SK-N-SH (cell line): ENCODE measurements at regions not wholly inside any gene's neighbourhood (a gene's known extent, or its start where the extent isn't known, plus 50 kb on each side); places are given as distances from the start of the nearest gene placed in this dataset.

Experiments used
- EP300 ChIP-seq, 2 experiments: IDR thresholded peaks; 2 replicates each; pipeline versions ENCODE4 v1.4.0 to v1.6.1; 2012; ENCODE audit warnings: borderline replicate concordance in 1 of 2, low read depth in 1 of 2, low read length in 1 of 2
- EZH2phosphoT487 ChIP-seq: fragments of 200-600 bp; sonication (generic); IDR thresholded peaks from 2 replicates; pipeline ENCODE4 v1.6.1; 2017; ENCODE audit warnings: low read depth, mixed run types, mild to moderate bottlenecking, antibody characterized with exemption, moderate library complexity, borderline replicate concordance
- FOXM1 ChIP-seq: IDR thresholded peaks from 2 replicates; pipeline ENCODE4 v1.4.0; 2012; ENCODE audit warnings: low read depth, mild to moderate bottlenecking
- GATA2 ChIP-seq: sonication (generic); formaldehyde crosslinking; IDR thresholded peaks from 2 replicates; pipeline ENCODE4 v1.5.0; 2020; ENCODE audit warnings: mild to moderate bottlenecking, missing genetic modification reagents
- JUND ChIP-seq: IDR thresholded peaks from 2 replicates; pipeline ENCODE4 v1.4.0; 2012
- NFIC ChIP-seq: IDR thresholded peaks from 2 replicates; pipeline ENCODE4 v1.4.0; 2012; ENCODE audit warnings: borderline replicate concordance
- RAD21 ChIP-seq: IDR thresholded peaks from 2 replicates; pipeline ENCODE4 v1.6.1; 2012; ENCODE audit warnings: mild to moderate bottlenecking, low read length
- TAF1 ChIP-seq: IDR thresholded peaks from 2 replicates; pipeline ENCODE4 v1.6.1; 2012; ENCODE audit warnings: low read depth, mild to moderate bottlenecking, low read length, moderate library complexity, borderline replicate concordance
- YY1 ChIP-seq: IDR thresholded peaks from 2 replicates; pipeline ENCODE4 v1.4.0; 2012; ENCODE audit warnings: low read depth, mild to moderate bottlenecking
- TF ChIP-seq, protein P1 (sequence below): IDR thresholded peaks from 2 replicates; pipeline ENCODE4; 2012
- TF ChIP-seq, protein P2 (sequence below): fragments of 200-600 bp; sonication (generic); IDR thresholded peaks from 2 replicates; pipeline ENCODE4 v1.6.1; 2017; ENCODE audit warnings: antibody characterized with exemption, mild to moderate bottlenecking, moderate library complexity
- TF ChIP-seq, protein P3 (sequence below): IDR thresholded peaks from 2 replicates; pipeline ENCODE4 v1.4.0; 2012; ENCODE audit warnings: low read depth, borderline replicate concordance
- TF ChIP-seq, protein P4 (sequence below): fragments of 150-350 bp; IDR thresholded peaks from 2 replicates; pipeline ENCODE4 v1.6.1; 2017; ENCODE audit warnings: antibody characterized with exemption, low read length, low read depth, borderline replicate concordance
- TF ChIP-seq, protein P5 (sequence below): IDR thresholded peaks from 2 replicates; pipeline ENCODE4 v1.4.0; 2012; ENCODE audit warnings: low read depth

DNA sequence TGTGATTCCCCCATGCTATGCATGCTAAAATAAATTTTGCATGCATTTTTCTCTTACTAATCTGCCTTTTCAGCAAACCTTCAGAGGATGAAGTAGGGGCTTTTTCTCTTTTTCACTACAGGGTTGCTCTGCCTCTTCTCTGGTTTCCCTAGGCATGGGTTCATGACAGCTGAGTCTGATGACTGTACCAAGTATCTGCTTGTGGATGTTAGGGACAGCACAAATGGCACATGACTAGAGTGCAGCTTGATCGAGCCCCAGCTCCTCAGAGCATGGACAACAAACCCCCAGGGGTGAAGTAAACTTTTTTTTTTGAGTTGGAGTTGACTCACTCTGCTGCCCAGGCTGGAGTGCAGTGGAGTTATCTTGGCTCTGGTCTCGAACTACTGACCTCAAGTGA, 57.1 kb upstream of the GCM1 start:
- TF ChIP-seq, protein P1, sequence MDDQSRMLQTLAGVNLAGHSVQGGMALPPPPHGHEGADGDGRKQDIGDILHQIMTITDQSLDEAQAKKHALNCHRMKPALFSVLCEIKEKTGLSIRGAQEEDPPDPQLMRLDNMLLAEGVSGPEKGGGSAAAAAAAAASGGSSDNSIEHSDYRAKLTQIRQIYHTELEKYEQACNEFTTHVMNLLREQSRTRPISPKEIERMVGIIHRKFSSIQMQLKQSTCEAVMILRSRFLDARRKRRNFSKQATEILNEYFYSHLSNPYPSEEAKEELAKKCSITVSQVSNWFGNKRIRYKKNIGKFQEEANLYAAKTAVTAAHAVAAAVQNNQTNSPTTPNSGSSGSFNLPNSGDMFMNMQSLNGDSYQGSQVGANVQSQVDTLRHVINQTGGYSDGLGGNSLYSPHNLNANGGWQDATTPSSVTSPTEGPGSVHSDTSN, result no peak
- TF ChIP-seq, protein P2, sequence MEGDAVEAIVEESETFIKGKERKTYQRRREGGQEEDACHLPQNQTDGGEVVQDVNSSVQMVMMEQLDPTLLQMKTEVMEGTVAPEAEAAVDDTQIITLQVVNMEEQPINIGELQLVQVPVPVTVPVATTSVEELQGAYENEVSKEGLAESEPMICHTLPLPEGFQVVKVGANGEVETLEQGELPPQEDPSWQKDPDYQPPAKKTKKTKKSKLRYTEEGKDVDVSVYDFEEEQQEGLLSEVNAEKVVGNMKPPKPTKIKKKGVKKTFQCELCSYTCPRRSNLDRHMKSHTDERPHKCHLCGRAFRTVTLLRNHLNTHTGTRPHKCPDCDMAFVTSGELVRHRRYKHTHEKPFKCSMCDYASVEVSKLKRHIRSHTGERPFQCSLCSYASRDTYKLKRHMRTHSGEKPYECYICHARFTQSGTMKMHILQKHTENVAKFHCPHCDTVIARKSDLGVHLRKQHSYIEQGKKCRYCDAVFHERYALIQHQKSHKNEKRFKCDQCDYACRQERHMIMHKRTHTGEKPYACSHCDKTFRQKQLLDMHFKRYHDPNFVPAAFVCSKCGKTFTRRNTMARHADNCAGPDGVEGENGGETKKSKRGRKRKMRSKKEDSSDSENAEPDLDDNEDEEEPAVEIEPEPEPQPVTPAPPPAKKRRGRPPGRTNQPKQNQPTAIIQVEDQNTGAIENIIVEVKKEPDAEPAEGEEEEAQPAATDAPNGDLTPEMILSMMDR, result no peak
- TF ChIP-seq GATA2 (CRISPR knock-in tag) (no peak), YY1 (no peak), FOXM1 (no peak), RAD21 (no peak), NFIC (no peak), TAF1 (no peak), JUND (no peak), EZH2phosphoT487 (no peak), EP300 (IDR thresholded peaks at IDR 0.05; ENCODE audit: borderline replicate concordance in 1 of 2, low read depth in 1 of 2, low read length in 1 of 2) (no peak)
- TF ChIP-seq, protein P3, sequence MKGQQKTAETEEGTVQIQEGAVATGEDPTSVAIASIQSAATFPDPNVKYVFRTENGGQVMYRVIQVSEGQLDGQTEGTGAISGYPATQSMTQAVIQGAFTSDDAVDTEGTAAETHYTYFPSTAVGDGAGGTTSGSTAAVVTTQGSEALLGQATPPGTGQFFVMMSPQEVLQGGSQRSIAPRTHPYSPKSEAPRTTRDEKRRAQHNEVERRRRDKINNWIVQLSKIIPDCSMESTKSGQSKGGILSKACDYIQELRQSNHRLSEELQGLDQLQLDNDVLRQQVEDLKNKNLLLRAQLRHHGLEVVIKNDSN, result no peak
- TF ChIP-seq, protein P4, sequence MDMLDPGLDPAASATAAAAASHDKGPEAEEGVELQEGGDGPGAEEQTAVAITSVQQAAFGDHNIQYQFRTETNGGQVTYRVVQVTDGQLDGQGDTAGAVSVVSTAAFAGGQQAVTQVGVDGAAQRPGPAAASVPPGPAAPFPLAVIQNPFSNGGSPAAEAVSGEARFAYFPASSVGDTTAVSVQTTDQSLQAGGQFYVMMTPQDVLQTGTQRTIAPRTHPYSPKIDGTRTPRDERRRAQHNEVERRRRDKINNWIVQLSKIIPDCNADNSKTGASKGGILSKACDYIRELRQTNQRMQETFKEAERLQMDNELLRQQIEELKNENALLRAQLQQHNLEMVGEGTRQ, result no peak
- TF ChIP-seq, protein P5, sequence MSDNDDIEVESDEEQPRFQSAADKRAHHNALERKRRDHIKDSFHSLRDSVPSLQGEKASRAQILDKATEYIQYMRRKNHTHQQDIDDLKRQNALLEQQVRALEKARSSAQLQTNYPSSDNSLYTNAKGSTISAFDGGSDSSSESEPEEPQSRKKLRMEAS, result no peak
